ENCODE measurements at regions not wholly inside any gene's neighbourhood (a gene's known extent, or its start where the extent isn't known, plus 50 kb on each side); places are given as distances from the start of the nearest gene placed in this dataset.

DNA sequence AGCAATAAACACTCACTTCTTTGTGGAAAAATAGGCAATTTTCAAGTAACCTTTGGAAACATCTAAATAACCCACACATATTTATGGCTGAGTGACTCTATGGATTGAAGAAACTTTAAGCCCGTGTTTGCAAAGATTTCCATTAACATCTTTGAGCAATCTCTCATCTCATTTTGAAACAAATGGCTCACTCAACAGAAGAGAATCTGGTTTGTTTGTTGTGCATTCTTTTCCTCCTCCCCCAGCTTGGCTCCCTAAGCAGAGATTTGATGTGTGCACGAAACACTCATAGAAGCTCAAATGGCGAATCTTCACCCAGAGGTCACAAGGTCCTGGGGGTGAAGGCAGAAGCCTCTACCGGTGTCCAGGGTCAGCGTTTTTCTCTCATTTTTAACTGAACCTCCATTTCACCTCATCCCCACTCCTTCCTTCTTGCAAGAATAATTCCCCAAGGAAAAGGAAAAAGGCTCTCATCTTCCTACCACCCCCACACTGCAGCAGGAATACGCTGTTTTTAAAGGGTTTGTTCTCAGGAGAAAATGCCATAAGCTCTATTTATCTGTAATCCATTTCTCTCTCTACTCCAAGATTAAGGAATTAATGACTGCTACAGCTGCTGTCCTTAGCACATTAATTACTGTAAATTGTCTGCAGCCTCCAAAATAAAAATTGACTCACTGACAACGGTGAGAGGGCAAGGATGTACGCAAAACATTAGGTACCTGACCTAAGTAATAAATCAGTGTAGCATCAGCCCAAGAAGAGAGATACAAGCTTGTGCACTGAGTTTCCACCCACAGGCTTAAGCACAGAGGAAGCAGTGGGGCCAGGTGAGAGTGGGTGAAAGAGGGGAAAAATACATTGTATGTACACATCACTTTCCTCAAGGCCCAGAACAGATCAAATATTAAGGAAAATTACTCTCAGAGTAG is 307.6 kb upstream of the NOCT start:
- H3K9me3 ChIP-seq = no peaks in the 10 kb centered on the region
- DNase-seq (ENCODE audit: low spot score) = no peak
- TF ChIP-seq POLR2AphosphoS5 (IDR thresholded peaks at IDR 0.05) = no peak
- TF ChIP-seq, protein P1, sequence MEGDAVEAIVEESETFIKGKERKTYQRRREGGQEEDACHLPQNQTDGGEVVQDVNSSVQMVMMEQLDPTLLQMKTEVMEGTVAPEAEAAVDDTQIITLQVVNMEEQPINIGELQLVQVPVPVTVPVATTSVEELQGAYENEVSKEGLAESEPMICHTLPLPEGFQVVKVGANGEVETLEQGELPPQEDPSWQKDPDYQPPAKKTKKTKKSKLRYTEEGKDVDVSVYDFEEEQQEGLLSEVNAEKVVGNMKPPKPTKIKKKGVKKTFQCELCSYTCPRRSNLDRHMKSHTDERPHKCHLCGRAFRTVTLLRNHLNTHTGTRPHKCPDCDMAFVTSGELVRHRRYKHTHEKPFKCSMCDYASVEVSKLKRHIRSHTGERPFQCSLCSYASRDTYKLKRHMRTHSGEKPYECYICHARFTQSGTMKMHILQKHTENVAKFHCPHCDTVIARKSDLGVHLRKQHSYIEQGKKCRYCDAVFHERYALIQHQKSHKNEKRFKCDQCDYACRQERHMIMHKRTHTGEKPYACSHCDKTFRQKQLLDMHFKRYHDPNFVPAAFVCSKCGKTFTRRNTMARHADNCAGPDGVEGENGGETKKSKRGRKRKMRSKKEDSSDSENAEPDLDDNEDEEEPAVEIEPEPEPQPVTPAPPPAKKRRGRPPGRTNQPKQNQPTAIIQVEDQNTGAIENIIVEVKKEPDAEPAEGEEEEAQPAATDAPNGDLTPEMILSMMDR (IDR thresholded peaks at IDR 0.05) = no peak
- no peak for TF ChIP-seq POLR2A (IDR thresholded peaks at IDR 0.05)
- no peak overlapping the region for H3K4me3 ChIP-seq
- no peak overlapping the region for H3K27ac ChIP-seq
- no peaks in the 10 kb centered on the region for H3K36me3 ChIP-seq
- H3K27me3 ChIP-seq (replicated peaks; ENCODE audit: insufficient read depth) = no peaks in the 10 kb centered on the region
- H3K4me1 ChIP-seq (replicated peaks) = no peaks in the 10 kb centered on the region
- WGBS = 83% methylated on average over 8 of the region's 8 CpGs
- intact Hi-C loops (cut with DNase I) = no loop called here

DNA sequence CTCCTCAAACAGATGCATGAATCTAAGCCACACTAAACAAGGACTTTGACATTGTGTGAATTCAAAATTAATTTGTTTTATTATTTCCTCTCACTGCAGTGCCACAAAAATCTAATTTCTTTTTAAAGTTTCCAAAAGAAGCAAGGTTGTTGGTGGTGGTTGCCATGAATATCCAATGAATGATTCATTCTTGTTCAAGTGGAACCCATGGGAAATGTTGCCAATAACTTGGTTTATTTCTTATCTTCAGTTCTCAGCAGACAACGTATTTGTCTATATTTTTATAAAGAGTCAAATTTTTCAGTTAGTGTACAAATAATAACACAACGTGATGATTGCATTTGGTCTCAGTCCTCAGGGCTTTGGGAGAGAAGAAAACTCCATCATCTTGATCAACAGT is 309.4 kb upstream of the NOCT start:
- 79% methylated on average over 2 of the region's 2 CpGs for WGBS
- Histone ChIP-seq H3K4me3 (no peak overlapping the region), H3K4me1 (replicated peaks) (no peaks in the 10 kb centered on the region), H3K36me3 (no peaks in the 10 kb centered on the region), H3K27ac (no peak overlapping the region), H3K27me3 (replicated peaks; ENCODE audit: insufficient read depth) (no peaks in the 10 kb centered on the region), H3K9me3 (no peaks in the 10 kb centered on the region)
- TF ChIP-seq POLR2A (IDR thresholded peaks at IDR 0.05) = no peak
- no peak for TF ChIP-seq POLR2AphosphoS5 (IDR thresholded peaks at IDR 0.05)
- TF ChIP-seq, protein P1 (IDR thresholded peaks at IDR 0.05) = no peak
- DNase-seq (ENCODE audit: low spot score) = no peak
- intact Hi-C loops (cut with DNase I) = no loop called here

DNA sequence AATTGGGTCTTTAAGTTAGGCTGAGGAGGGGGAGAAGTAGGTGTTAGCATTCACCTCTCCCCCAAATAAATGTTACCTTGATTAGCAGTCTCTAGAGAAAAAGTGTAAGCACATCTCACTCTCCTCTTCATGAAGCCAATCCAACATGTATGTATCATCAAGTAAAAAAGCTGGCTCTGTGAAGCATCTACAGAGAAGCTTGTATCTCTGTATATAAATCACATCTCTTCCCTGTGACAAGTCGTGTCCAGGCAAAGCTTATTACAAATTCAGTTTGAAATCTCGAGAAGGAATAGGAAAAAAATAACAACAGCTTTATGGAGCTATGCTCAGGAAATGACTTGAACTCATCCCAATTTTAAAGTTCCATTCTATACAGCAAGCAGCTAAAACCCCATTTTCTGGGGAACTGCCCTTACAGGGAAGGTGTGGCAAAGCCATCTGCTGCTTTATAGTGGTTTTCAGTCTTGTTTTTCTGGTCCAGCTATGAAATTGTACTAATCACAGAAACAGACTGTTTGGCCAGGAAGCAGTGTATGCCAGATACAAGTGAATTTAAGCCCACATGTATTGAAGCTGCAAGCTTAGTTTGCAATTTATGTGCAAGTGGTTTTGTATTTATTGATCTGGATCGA is 313.3 kb upstream of the NOCT start:
- TF ChIP-seq POLR2AphosphoS5 (IDR thresholded peaks at IDR 0.05) (no peak), POLR2A (IDR thresholded peaks at IDR 0.05) (no peak)
- TF ChIP-seq, protein P1 (IDR thresholded peaks at IDR 0.05) = no peak
- DNase-seq (ENCODE audit: low spot score) = no peak
- Histone ChIP-seq H3K9me3 (no peaks in the 10 kb centered on the region), H3K4me1 (replicated peaks) (no peaks in the 10 kb centered on the region), H3K27me3 (replicated peaks; ENCODE audit: insufficient read depth) (no peaks in the 10 kb centered on the region), H3K4me3 (no peak overlapping the region), H3K27ac (no peak overlapping the region), H3K36me3 (no peaks in the 10 kb centered on the region)
- intact Hi-C loops (cut with DNase I) = no loop called here
- WGBS = 29% methylated on average over 3 of the region's 3 CpGs

DNA sequence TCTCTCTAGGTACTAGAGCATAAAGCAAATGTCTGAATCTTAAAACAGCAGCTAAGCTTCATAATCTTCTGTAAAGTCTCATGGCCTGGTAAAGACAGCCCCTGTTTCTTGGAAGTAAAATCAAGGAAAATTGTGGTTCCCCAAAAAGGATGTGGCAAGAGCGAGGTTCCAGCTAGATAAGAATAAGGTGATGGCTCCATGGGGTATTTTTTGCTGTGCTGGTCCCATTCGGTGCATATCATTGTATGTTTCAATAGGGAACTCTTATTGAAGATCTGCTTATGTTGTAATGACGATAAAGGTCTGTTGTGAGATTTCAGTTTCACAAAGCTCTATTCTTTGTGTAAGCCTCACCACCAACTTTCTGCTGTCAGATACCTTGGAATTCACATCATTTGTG is 316.9 kb upstream of the NOCT start:
- intact Hi-C loops (cut with DNase I) = no loop called here
- Histone ChIP-seq H3K4me1 (replicated peaks) (no peaks in the 10 kb centered on the region), H3K4me3 (no peak overlapping the region), H3K27ac (no peak overlapping the region), H3K9me3 (no peaks in the 10 kb centered on the region), H3K27me3 (replicated peaks; ENCODE audit: insufficient read depth) (no peaks in the 10 kb centered on the region), H3K36me3 (no peaks in the 10 kb centered on the region)
- 63% methylated on average over 3 of the region's 3 CpGs for WGBS
- TF ChIP-seq, protein P1 (IDR thresholded peaks at IDR 0.05) = no peak
- TF ChIP-seq POLR2AphosphoS5 (IDR thresholded peaks at IDR 0.05) (no peak), POLR2A (IDR thresholded peaks at IDR 0.05) (no peak)
- DNase-seq (ENCODE audit: low spot score) = no peak
